HL-60 (cell line): ENCODE measurements at regions not wholly inside any gene's neighbourhood (a gene's known extent, or its start where the extent isn't known, plus 50 kb on each side); places are given as distances from the start of the nearest gene placed in this dataset.

ENCODE experiments used
- GABPA ChIP-seq: IDR thresholded peaks from 2 replicates; pipeline ENCODE4 v1.6.1; 2012; ENCODE audit warnings: low read depth
- POLR2AphosphoS5 ChIP-seq: IDR thresholded peaks from 2 replicates; pipeline ENCODE4 v1.6.1; 2012; ENCODE audit warnings: low read depth
- SPI1 ChIP-seq: IDR thresholded peaks from 2 replicates; pipeline ENCODE4 v1.6.1; 2012; ENCODE audit warnings: low read depth, mild to moderate bottlenecking, borderline replicate concordance
- TF ChIP-seq, protein P1 (sequence below): IDR thresholded peaks from one replicate; pipeline ENCODE4 v1.5.1; 2011; ENCODE audit warnings: low read length, control low read depth, inconsistent platforms; ENCODE audit not compliant: insufficient read depth
- TF ChIP-seq, protein P2 (sequence below): IDR thresholded peaks from 2 replicates; pipeline ENCODE4 v1.6.1; 2012; ENCODE audit warnings: low read depth; ENCODE audit not compliant: insufficient replicate concordance

DNA sequence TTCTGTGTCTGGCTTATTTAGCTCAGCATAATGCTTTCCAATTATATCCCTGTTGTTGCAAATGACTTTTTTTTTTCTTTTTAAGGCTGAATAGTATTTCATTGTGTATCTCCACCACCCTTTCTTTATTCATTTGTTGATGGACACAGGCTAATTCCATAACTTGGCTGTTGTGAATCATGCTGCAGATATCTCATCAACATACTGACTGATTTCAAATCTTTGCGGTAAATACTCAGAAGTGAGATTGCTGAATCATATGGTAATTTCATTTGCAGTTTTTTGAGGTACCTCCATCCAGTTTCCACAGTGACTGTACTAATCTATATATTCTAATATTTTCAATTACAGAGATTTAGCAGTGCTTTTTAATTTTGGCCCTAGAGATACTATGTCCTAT, 266.2 kb downstream of the TMX3 start:
- TF ChIP-seq, protein P1, sequence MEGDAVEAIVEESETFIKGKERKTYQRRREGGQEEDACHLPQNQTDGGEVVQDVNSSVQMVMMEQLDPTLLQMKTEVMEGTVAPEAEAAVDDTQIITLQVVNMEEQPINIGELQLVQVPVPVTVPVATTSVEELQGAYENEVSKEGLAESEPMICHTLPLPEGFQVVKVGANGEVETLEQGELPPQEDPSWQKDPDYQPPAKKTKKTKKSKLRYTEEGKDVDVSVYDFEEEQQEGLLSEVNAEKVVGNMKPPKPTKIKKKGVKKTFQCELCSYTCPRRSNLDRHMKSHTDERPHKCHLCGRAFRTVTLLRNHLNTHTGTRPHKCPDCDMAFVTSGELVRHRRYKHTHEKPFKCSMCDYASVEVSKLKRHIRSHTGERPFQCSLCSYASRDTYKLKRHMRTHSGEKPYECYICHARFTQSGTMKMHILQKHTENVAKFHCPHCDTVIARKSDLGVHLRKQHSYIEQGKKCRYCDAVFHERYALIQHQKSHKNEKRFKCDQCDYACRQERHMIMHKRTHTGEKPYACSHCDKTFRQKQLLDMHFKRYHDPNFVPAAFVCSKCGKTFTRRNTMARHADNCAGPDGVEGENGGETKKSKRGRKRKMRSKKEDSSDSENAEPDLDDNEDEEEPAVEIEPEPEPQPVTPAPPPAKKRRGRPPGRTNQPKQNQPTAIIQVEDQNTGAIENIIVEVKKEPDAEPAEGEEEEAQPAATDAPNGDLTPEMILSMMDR = no peak
- TF ChIP-seq GABPA (no peak), SPI1 (no peak), POLR2AphosphoS5 (no peak)
- TF ChIP-seq, protein P2, sequence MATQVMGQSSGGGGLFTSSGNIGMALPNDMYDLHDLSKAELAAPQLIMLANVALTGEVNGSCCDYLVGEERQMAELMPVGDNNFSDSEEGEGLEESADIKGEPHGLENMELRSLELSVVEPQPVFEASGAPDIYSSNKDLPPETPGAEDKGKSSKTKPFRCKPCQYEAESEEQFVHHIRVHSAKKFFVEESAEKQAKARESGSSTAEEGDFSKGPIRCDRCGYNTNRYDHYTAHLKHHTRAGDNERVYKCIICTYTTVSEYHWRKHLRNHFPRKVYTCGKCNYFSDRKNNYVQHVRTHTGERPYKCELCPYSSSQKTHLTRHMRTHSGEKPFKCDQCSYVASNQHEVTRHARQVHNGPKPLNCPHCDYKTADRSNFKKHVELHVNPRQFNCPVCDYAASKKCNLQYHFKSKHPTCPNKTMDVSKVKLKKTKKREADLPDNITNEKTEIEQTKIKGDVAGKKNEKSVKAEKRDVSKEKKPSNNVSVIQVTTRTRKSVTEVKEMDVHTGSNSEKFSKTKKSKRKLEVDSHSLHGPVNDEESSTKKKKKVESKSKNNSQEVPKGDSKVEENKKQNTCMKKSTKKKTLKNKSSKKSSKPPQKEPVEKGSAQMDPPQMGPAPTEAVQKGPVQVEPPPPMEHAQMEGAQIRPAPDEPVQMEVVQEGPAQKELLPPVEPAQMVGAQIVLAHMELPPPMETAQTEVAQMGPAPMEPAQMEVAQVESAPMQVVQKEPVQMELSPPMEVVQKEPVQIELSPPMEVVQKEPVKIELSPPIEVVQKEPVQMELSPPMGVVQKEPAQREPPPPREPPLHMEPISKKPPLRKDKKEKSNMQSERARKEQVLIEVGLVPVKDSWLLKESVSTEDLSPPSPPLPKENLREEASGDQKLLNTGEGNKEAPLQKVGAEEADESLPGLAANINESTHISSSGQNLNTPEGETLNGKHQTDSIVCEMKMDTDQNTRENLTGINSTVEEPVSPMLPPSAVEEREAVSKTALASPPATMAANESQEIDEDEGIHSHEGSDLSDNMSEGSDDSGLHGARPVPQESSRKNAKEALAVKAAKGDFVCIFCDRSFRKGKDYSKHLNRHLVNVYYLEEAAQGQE = no peak
